HEK293T (cell line): ENCODE measurements at regions not wholly inside any gene's neighbourhood (a gene's known extent, or its start where the extent isn't known, plus 50 kb on each side); places are given as distances from the start of the nearest gene placed in this dataset.

Experiments used
- CTCF ChIA-PET: fragments of 350-600 bp; formaldehyde crosslinking; extraction: SDS; loops from one replicate; lab custom pipeline; 2021; ENCODE audit warnings: antibody characterized with exemption, inconsistent platforms; lab: Yijun Ruan, JAX
- POLR2A ChIA-PET: fragments of 350-600 bp; formaldehyde crosslinking; extraction: SDS; loops from one replicate; lab custom pipeline; 2020; ENCODE audit warnings: antibody characterized with exemption, inconsistent platforms; lab: Yijun Ruan, JAX
- DNase-seq: peaks from one replicate; pipeline ENCODE4 v3.0.0; 2012; ENCODE audit warnings: mixed read lengths; ENCODE audit errors: extremely low spot score
- ARNT ChIP-seq: fragments of 450-650 bp; IDR thresholded peaks from 2 replicates; pipeline ENCODE4 v1.6.1; 2017; ENCODE audit warnings: mild to moderate bottlenecking
- BHLHE40 ChIP-seq: fragments of 450-650 bp; IDR thresholded peaks from 2 replicates; pipeline ENCODE4 v1.6.1; 2016; ENCODE audit warnings: mild to moderate bottlenecking, moderate library complexity, borderline replicate concordance
- CTBP1 ChIP-seq: fragments of 450-650 bp; IDR thresholded peaks from 2 replicates; pipeline ENCODE4 v1.6.1; 2016; ENCODE audit warnings: borderline replicate concordance
- ELF4 ChIP-seq: fragments of 450-650 bp; IDR thresholded peaks from 2 replicates; pipeline ENCODE4 v1.6.1; 2017; ENCODE audit warnings: antibody characterized with exemption
- FOXA1 ChIP-seq: fragments of 450-650 bp; IDR thresholded peaks from 2 replicates; pipeline ENCODE4 v1.6.1; 2016; ENCODE audit warnings: mild to moderate bottlenecking
- FOXK2 ChIP-seq: fragments of 450-650 bp; IDR thresholded peaks from 2 replicates; pipeline ENCODE4 v1.6.1; 2016; ENCODE audit warnings: mild to moderate bottlenecking
- FOXM1 ChIP-seq: fragments of 450-650 bp; IDR thresholded peaks from 2 replicates; pipeline ENCODE4 v1.6.1; 2017; ENCODE audit warnings: mild to moderate bottlenecking, borderline replicate concordance
- HDGF ChIP-seq: fragments of 450-650 bp; IDR thresholded peaks from 2 replicates; pipeline ENCODE4 v1.6.1; 2017; ENCODE audit warnings: antibody characterized with exemption, borderline replicate concordance
- L3MBTL2 ChIP-seq: fragments of 450-650 bp; conservative IDR thresholded peaks from 2 replicates; pipeline ENCODE4 v1.6.1; 2016; ENCODE audit warnings: mild to moderate bottlenecking
- LEF1 ChIP-seq: fragments of 450-650 bp; IDR thresholded peaks from 2 replicates; pipeline ENCODE4 v1.6.1; 2017; ENCODE audit warnings: mild to moderate bottlenecking, borderline replicate concordance
- NFRKB ChIP-seq: fragments of 450-650 bp; IDR thresholded peaks from 2 replicates; pipeline ENCODE4 v1.6.1; 2016; ENCODE audit warnings: mild to moderate bottlenecking, moderate library complexity
- SP1 ChIP-seq: fragments of 450-650 bp; IDR thresholded peaks from 2 replicates; pipeline ENCODE4 v1.6.1; 2017
- SUZ12 ChIP-seq: fragments of 450-650 bp; IDR thresholded peaks from 2 replicates; pipeline ENCODE4 v1.6.1; 2016; ENCODE audit warnings: mild to moderate bottlenecking
- TARDBP ChIP-seq: fragments of 450-650 bp; IDR thresholded peaks from 2 replicates; pipeline ENCODE4 v1.6.1; 2016
- ZNF384 ChIP-seq: fragments of 450-650 bp; IDR thresholded peaks from 2 replicates; pipeline ENCODE4 v1.6.1; 2016
- TF ChIP-seq, protein P1 (sequence below): fragments of 450-650 bp; IDR thresholded peaks from 2 replicates; pipeline ENCODE4 v1.6.1; 2016

GRCh38 chr5:30802961-30803705 is 390.4 kb upstream of the CDH6 start:
- TF ChIP-seq SP1 (no peak), ELF4 (no peak), FOXM1 (no peak), LEF1 (no peak), CTBP1 (no peak), FOXK2 (no peak), L3MBTL2 (no peak), NFRKB (no peak), SUZ12 (no peak), TARDBP (no peak), BHLHE40 (no peak), ZNF384 (no peak), ARNT (no peak), FOXA1 (no peak), HDGF (no peak)
- TF ChIP-seq, protein P1, sequence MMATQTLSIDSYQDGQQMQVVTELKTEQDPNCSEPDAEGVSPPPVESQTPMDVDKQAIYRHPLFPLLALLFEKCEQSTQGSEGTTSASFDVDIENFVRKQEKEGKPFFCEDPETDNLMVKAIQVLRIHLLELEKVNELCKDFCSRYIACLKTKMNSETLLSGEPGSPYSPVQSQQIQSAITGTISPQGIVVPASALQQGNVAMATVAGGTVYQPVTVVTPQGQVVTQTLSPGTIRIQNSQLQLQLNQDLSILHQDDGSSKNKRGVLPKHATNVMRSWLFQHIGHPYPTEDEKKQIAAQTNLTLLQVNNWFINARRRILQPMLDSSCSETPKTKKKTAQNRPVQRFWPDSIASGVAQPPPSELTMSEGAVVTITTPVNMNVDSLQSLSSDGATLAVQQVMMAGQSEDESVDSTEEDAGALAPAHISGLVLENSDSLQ = no peak
- CTCF ChIA-PET = interaction anchor here (0.5 kb wide), 1 partner anchor 237 kb away, joined by 3 read pairs; no protein-coding TSS in a partner anchor
- no peak for DNase-seq
- POLR2A ChIA-PET = no interaction called here

DNA sequence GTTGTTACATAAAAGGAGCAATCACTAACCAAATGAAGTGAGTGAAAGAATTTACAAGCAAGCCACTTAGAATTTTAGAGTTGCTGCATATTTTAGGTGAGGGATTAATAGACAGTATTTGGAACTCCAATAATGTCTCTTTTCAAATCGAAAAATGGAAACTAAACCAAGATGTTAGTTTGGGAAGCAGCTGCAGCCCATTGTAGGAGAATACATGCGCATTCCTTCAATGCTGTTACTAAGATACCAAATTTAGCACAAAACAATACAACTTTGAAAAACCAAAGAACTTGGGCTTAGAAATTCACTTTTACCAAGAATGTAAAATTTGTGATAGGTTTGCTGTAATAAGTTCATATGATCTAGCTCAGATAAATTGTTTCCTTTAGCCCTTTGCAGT is 411.8 kb upstream of the CDH6 start:
- POLR2A ChIA-PET = no interaction called here
- CTCF ChIA-PET = no interaction called here
- TF ChIP-seq FOXA1 (no peak), BHLHE40 (no peak), ELF4 (no peak)
- DNase-seq = no peak

DNA sequence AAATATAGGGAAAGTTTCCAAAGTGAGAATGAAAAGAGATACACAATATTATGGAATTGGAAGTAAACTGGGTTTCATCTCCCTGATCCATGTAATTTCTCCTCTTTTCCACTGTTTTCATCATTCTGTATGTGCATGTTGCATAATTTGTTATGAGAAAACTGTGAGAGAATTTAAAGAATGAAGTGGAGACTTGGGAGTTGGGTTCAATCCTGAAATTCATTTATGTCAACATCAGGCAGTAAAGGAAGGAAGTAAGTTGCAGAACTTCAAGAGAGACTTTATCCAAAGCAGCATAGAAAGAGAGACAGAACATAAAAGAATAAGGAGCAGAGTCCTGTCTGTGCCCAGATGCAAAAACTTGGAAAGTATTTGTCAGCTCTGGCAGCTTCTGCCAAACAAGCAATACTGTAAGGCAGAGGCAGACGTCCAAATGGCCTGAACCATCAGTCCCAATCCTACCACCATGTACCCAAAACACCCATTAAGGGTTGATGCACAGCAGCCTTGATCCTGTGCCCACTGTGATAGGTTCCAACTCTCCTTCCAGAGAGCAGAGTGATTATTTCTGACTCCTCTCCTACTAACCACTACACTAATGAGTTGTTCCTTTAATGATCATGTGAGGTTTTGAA is 425.3 kb upstream of the CDH6 start:
- ChIA-PET POLR2A (no interaction called here), CTCF (no interaction called here)
- TF ChIP-seq CTBP1 (no peak), BHLHE40 (no peak), HDGF (no peak), NFRKB (no peak), L3MBTL2 (no peak), ELF4 (no peak), FOXK2 (no peak), FOXM1 (no peak)
- no peak for DNase-seq

GRCh38 chr5:30765706-30766105 is 427.8 kb upstream of the CDH6 start:
- CTCF ChIA-PET = no interaction called here
- TF ChIP-seq LEF1 (no peak), ARNT (no peak), FOXA1 (no peak), ELF4 (no peak), FOXM1 (no peak), TARDBP (no peak), HDGF (no peak), BHLHE40 (no peak), CTBP1 (no peak), FOXK2 (no peak), SUZ12 (no peak), L3MBTL2 (no peak), SP1 (no peak), ZNF384 (no peak), NFRKB (no peak)
- TF ChIP-seq, protein P1 = no peak
- POLR2A ChIA-PET = no interaction called here

DNA sequence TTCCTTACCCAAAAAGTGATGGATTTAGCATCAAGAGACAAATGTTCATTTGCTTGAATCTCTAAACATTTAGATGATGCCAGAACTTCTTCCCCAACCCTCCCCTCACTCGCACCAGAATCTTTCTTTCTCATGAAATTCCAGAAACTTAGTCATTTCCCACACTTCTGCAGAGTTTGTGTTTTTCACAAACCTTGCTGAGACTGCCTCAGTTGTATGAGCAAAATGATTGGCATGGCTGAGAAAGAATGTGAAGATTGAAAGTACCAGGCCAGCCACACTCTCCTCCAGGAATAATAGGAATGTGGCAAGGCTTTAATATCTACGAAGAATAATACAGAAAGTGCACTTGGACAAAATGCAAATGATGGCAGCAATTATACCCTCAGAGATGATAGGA is 428.3 kb upstream of the CDH6 start:
- TF ChIP-seq TARDBP (no peak), L3MBTL2 (no peak), CTBP1 (no peak), NFRKB (no peak), FOXM1 (no peak), ELF4 (no peak), BHLHE40 (no peak)
- TF ChIP-seq, protein P1 = no peak
- POLR2A ChIA-PET = no interaction called here
- CTCF ChIA-PET = no interaction called here
- no peak for DNase-seq

More at GRCh38 chr5:30765706-30766105, 427.8 kb upstream of the CDH6 start:
- DNase-seq = no peak

DNA sequence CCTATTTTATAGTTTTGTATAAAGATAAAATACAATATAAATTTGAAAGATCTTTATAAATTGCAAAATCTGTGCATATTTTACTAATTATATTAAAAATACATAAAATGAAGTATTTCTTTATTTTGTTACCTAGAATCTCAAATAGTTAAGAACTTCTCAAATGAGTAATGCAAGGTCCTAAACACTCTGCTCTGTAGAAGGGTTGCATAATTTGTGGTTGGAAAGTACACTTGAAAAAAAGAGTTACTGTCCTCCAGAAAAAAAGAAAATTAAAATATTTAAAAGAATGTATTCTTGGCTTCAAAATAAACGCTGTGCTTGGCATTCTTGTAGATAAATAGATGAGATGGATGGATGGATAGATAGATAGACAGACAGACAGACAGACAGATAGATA is 428.8 kb upstream of the CDH6 start:
- TF ChIP-seq FOXA1 (no peak), ARNT (no peak), FOXK2 (no peak), L3MBTL2 (no peak), NFRKB (no peak), ZNF384 (no peak), CTBP1 (no peak), BHLHE40 (no peak), TARDBP (no peak), HDGF (no peak), SP1 (no peak), LEF1 (no peak), FOXM1 (no peak), ELF4 (no peak), SUZ12 (no peak)
- TF ChIP-seq, protein P1 = no peak
- ChIA-PET POLR2A (no interaction called here), CTCF (no interaction called here)
- no peak for DNase-seq
